Panc1 (cell line): ENCODE measurements at regions not wholly inside any gene's neighbourhood (a gene's known extent, or its start where the extent isn't known, plus 50 kb on each side); places are given as distances from the start of the nearest gene placed in this dataset.

Experiments used
- ATAC-seq: fragments of 200-7000 bp; cut with Tn5 transposase; 2 replicates; pipeline ENCODE4 v1.9.1; 2020; ENCODE audit warnings: mild to moderate bottlenecking, moderate library complexity
- BruUV-seq: library from RNA; stranded (reverse); fragments of 400-500 nt; replicated peaks from 2 replicates; lab custom pipeline; 2021; lab: Mats Ljungman, UMichigan
- CTCF ChIA-PET: fragments of 300-600 bp; sonication (Branson Sonifier 250); formaldehyde crosslinking; loops from one replicate; lab custom pipeline; 2022; ENCODE audit warnings: antibody characterized with exemption; lab: Charles Lee
- POLR2A ChIA-PET: fragments of 300-600 bp; sonication (Branson Sonifier 250); formaldehyde crosslinking; loops from one replicate; lab custom pipeline; 2022; ENCODE audit warnings: antibody characterized with exemption; lab: Charles Lee
- DNase-seq: peaks from one replicate; pipeline ENCODE4 v3.0.0-alpha.2; 2010; ENCODE audit warnings: low read depth, low spot score
- H3K27ac ChIP-seq: 2 replicates; pipeline ENCODE4 v1.5.1; 2011; ENCODE audit warnings: mild to moderate bottlenecking, low read length, inconsistent platforms
- H3K27me3 ChIP-seq: fragments of 200-500 bp; sonication (Bioruptor generic); 2 replicates; pipeline ENCODE4 v1.6.0; 2014; ENCODE audit warnings: low read length, inconsistent platforms; ENCODE audit not compliant: control insufficient read depth, insufficient read depth
- H3K36me3 ChIP-seq: fragments of 200-500 bp; sonication (Bioruptor generic); 2 replicates; pipeline ENCODE4 v1.5.1; 2014; ENCODE audit warnings: inconsistent platforms, mild to moderate bottlenecking, low read length, moderate library complexity; ENCODE audit not compliant: control insufficient read depth, insufficient read depth
- H3K4me1 ChIP-seq: 2 replicates; pipeline ENCODE4 v1.5.1; 2011; ENCODE audit warnings: inconsistent platforms, mild to moderate bottlenecking, low read length, moderate library complexity; ENCODE audit not compliant: control insufficient read depth, insufficient read depth
- H3K4me3 ChIP-seq, 2 experiments: 2 replicates each; pipeline ENCODE4 v1.5.1; 2011 to 2012; ENCODE audit warnings: low read depth in 2 of 2, low read length in 2 of 2, mild to moderate bottlenecking in 2 of 2, inconsistent platforms in 1 of 2, moderate library complexity in 1 of 2
- H3K9me3 ChIP-seq: fragments of 200-500 bp; sonication (Bioruptor generic); 2 replicates; pipeline ENCODE4 v1.5.1; 2014; ENCODE audit warnings: low read depth, mild to moderate bottlenecking, inconsistent platforms, low read length, moderate library complexity; ENCODE audit not compliant: control insufficient read depth, insufficient read depth
- CTCF ChIP-seq: fragments of 450-650 bp; IDR thresholded peaks from 2 replicates; pipeline ENCODE4 v1.5.1; 2017; ENCODE audit warnings: mild to moderate bottlenecking
- POLR2AphosphoS5 ChIP-seq: IDR thresholded peaks from 2 replicates; pipeline ENCODE4 v1.6.1; 2012; ENCODE audit warnings: mild to moderate bottlenecking, low read depth, low read length, moderate library complexity
- REST ChIP-seq, 2 experiments: IDR thresholded peaks; 2 replicates each; pipeline ENCODE4 v1.6.1; 2011 to 2012; ENCODE audit warnings: low read depth in 2 of 2, control low read depth in 1 of 2, low read length in 1 of 2, mild to moderate bottlenecking in 1 of 2, moderate library complexity in 1 of 2; ENCODE audit not compliant: insufficient read depth in 1 of 2
- SIN3A ChIP-seq: IDR thresholded peaks from 2 replicates; pipeline ENCODE4 v1.6.1; 2012; ENCODE audit warnings: low read depth, mild to moderate bottlenecking, low read length, moderate library complexity, borderline replicate concordance; ENCODE audit not compliant: insufficient read depth
- TCF7L2 ChIP-seq: IDR thresholded peaks from 2 replicates; pipeline ENCODE4 v1.6.1; 2011; ENCODE audit warnings: mild to moderate bottlenecking, low read depth, low read length, inconsistent platforms
- in situ Hi-C: cut with HindIII; loops from 2 replicates; pipeline ENCODE4 v1.10.0; 2016; ENCODE audit warnings: low sequenced_read_pairs, low pct_unique_long_range_greater_than_20kb
- intact Hi-C: fragments of 100-400 bp; cut with micrococcal nuclease; formaldehyde crosslinking; loops from one replicate; pipeline ENCODE4 v1.10.0; 2022; ENCODE audit not compliant: unreplicated experiment

GRCh38 chrX:6986915-6987314 lies 160.6 kb upstream of the STS start:
- intact Hi-C loops (no loop called here), in situ Hi-C loops (no loop called here)
- BruUV-seq: no TSS peak
- Histone ChIP-seq H3K27ac (no peak overlapping the region), H3K36me3 (no peaks in the 10 kb centered on the region), H3K9me3 (no peaks in the 10 kb centered on the region), H3K27me3 (no peaks in the 10 kb centered on the region), H3K4me3 (no peak overlapping the region), H3K4me1 (no peaks in the 10 kb centered on the region)
- ChIA-PET POLR2A (no interaction called here), CTCF (no interaction called here)
- no peak for ATAC-seq
- DNase-seq: no peak
- TF ChIP-seq CTCF (no peak), REST (IDR thresholded peaks at IDR 0.05; ENCODE audit: insufficient read depth in 1 of 2, low read depth in 2 of 2, low read length in 1 of 2) (no peak), POLR2AphosphoS5 (no peak), TCF7L2 (no peak), SIN3A (no peak)

GRCh38 chrX:6985537-6985936 lies 162.0 kb upstream of the STS start:
- ChIA-PET POLR2A (no interaction called here), CTCF (no interaction called here)
- Histone ChIP-seq H3K27ac (no peak overlapping the region), H3K4me3 (no peak overlapping the region), H3K9me3 (no peaks in the 10 kb centered on the region), H3K36me3 (no peaks in the 10 kb centered on the region), H3K27me3 (no peaks in the 10 kb centered on the region), H3K4me1 (no peaks in the 10 kb centered on the region)
- intact Hi-C loops (no loop called here), in situ Hi-C loops (no loop called here)
- DNase-seq (no peak), ATAC-seq (no peak)
- no peak for TF ChIP-seq SIN3A
- no peak for TF ChIP-seq TCF7L2
- no peak for TF ChIP-seq REST (IDR thresholded peaks at IDR 0.05; ENCODE audit: insufficient read depth in 1 of 2, low read depth in 2 of 2, low read length in 1 of 2)
- TF ChIP-seq CTCF: no peak
- no TSS peak for BruUV-seq
